H1 (cell line): ENCODE measurements at regions not wholly inside any gene's neighbourhood (a gene's known extent, or its start where the extent isn't known, plus 50 kb on each side); places are given as distances from the start of the nearest gene placed in this dataset.

Source experiments
- CTCF ChIA-PET: fragments of 300-600 bp; sonication (Branson Sonifier 250); formaldehyde crosslinking; loops from one replicate; lab custom pipeline; 2021; ENCODE audit not compliant: partially characterized antibody; lab: Charles Lee
- POLR2A ChIA-PET: fragments of 300-600 bp; sonication (Branson Sonifier 250); formaldehyde crosslinking; loops from one replicate; lab custom pipeline; 2021; ENCODE audit warnings: inconsistent platforms; ENCODE audit not compliant: partially characterized antibody; lab: Charles Lee
- DNase-seq, 2 experiments: peaks; one replicate each; pipeline versions ENCODE4 v3.0.0 to v3.0.0-alpha.2; 2010 to 2022; ENCODE audit warnings: low spot score in 2 of 2, low read depth in 1 of 2, mixed read lengths in 1 of 2
- FAIRE-seq: peaks from 2 replicates; lab custom pipeline; 2011; peaks lifted over from hg19 to GRCh38; lab: Jason Lieb, UNC
- H2AFZ ChIP-seq: 2 replicates; pipeline ENCODE4 v1.8.1; 2012; ENCODE audit warnings: low read length, inconsistent platforms
- H2AK5ac ChIP-seq: 2 replicates; pipeline ENCODE4 v1.6.1; 2013; ENCODE audit warnings: low read depth, low read length
- H2BK120ac ChIP-seq: replicated peaks from 2 replicates; pipeline ENCODE3; 2013; ENCODE audit warnings: low read depth, low read length, inconsistent platforms
- H2BK12ac ChIP-seq: 2 replicates; pipeline ENCODE4 v1.6.1; 2013; ENCODE audit warnings: low read depth, low read length
- H2BK15ac ChIP-seq: 2 replicates; pipeline ENCODE4 v1.6.1; 2013; ENCODE audit warnings: low read length
- H2BK20ac ChIP-seq: 2 replicates; pipeline ENCODE4 v1.6.1; 2013; ENCODE audit warnings: low read length
- H2BK5ac ChIP-seq: 2 replicates; pipeline ENCODE4 v1.6.1; 2013; ENCODE audit warnings: low read depth, low read length
- H3K14ac ChIP-seq: 2 replicates; pipeline ENCODE4 v1.6.1; 2013; ENCODE audit warnings: inconsistent platforms; ENCODE audit not compliant: insufficient read length
- H3K18ac ChIP-seq: 2 replicates; pipeline ENCODE4 v1.6.1; 2013; ENCODE audit warnings: low read length; ENCODE audit errors: extremely low read depth
- H3K23ac ChIP-seq: 2 replicates; pipeline ENCODE4 v1.6.1; 2013; ENCODE audit warnings: inconsistent platforms; ENCODE audit not compliant: insufficient read length
- H3K23me2 ChIP-seq: 2 replicates; pipeline ENCODE4 v1.6.1; 2013; ENCODE audit warnings: low read depth, low read length
- H3K27ac ChIP-seq: 2 replicates; pipeline ENCODE4 v1.6.1; 2011; ENCODE audit warnings: low read depth, low read length, inconsistent platforms
- H3K27me3 ChIP-seq, 4 experiments: replicated peaks in 1 of 4; 1 replicate in 1 of 4; 2 replicates in 3 of 4; pipeline versions ENCODE4 v1.6.1 to v1.8.1; 2011 to 2013; ENCODE audit warnings: low read length in 3 of 4, mild to moderate bottlenecking in 3 of 4, inconsistent platforms in 2 of 4, mixed read lengths in 2 of 4, moderate library complexity in 1 of 4; ENCODE audit not compliant: control insufficient read depth in 3 of 4, insufficient read depth in 3 of 4; ENCODE audit errors: extremely low read depth in 1 of 4
- H3K36me3 ChIP-seq, 4 experiments: 2 replicates each; pipeline versions ENCODE4 v1.6.1 to v1.8.1; 2011 to 2013; ENCODE audit warnings: mild to moderate bottlenecking in 4 of 4, low read length in 3 of 4, moderate library complexity in 2 of 4, control low read depth in 1 of 4, inconsistent platforms in 1 of 4; ENCODE audit not compliant: insufficient read depth in 4 of 4, control insufficient read depth in 2 of 4
- H3K4ac ChIP-seq: replicated peaks from 2 replicates; pipeline ENCODE3; 2013; ENCODE audit warnings: low read length, low read depth, mixed read lengths, inconsistent platforms; ENCODE audit not compliant: insufficient read length
- H3K4me1 ChIP-seq, 4 experiments: replicated peaks in 1 of 4; 1 replicate in 1 of 4; 2 replicates in 3 of 4; pipeline versions ENCODE4 v1.6.1 to v1.8.1; 2011 to 2013; ENCODE audit warnings: low read length in 3 of 4, inconsistent platforms in 2 of 4, mixed read lengths in 1 of 4; ENCODE audit not compliant: insufficient read depth in 4 of 4, control insufficient read depth in 3 of 4
- H3K4me2 ChIP-seq, 2 experiments: 2 replicates each; pipeline versions ENCODE4 v1.6.1 to v1.8.1; 2011 to 2013; ENCODE audit warnings: low read depth in 2 of 2, low read length in 2 of 2, control low read depth in 1 of 2, inconsistent platforms in 1 of 2, mild to moderate bottlenecking in 1 of 2; ENCODE audit not compliant: insufficient read depth in 1 of 2
- H3K4me3 ChIP-seq, 4 experiments: fragments of 200-600, 300-600 bp in 1 of 4; sonication (generic), shearing (Covaris generic), sonication (Bioruptor Twin) in 1 of 4; 2 replicates each; pipeline versions ENCODE4 v1.5.1 to v1.8.1; 2011 to 2016; ENCODE audit warnings: low read length in 4 of 4, low read depth in 3 of 4, control low read depth in 2 of 4, inconsistent platforms in 2 of 4, mild to moderate bottlenecking in 2 of 4, mixed read lengths in 1 of 4, moderate library complexity in 1 of 4; ENCODE audit not compliant: insufficient read depth in 2 of 4; ENCODE audit errors: extremely low read depth in 1 of 4
- H3K56ac ChIP-seq: replicated peaks from 2 replicates; pipeline ENCODE3; 2013; ENCODE audit warnings: low read depth, mild to moderate bottlenecking, mixed read lengths, low read length, inconsistent platforms; ENCODE audit not compliant: insufficient read length
- H3K79me1 ChIP-seq: 2 replicates; pipeline ENCODE4 v1.6.1; 2013; ENCODE audit warnings: low read depth, low read length, control low read depth
- H3K79me2 ChIP-seq, 2 experiments: 2 replicates each; pipeline versions ENCODE4 v1.6.1 to v1.8.1; 2012 to 2013; ENCODE audit warnings: low read length in 2 of 2, mild to moderate bottlenecking in 2 of 2, inconsistent platforms in 1 of 2; ENCODE audit not compliant: insufficient read depth in 2 of 2, control insufficient read depth in 1 of 2
- H3K9ac ChIP-seq, 4 experiments: replicated peaks in 1 of 4; 1 replicate in 1 of 4; 2 replicates in 3 of 4; pipeline versions ENCODE4 v1.6.1 to v1.8.1; 2011 to 2013; ENCODE audit warnings: low read depth in 3 of 4, low read length in 3 of 4, control low read depth in 2 of 4, mild to moderate bottlenecking in 2 of 4, moderate library complexity in 2 of 4, inconsistent platforms in 1 of 4; ENCODE audit errors: extremely low read depth in 1 of 4
- H3K9me3 ChIP-seq, 2 experiments: 2 replicates each; pipeline versions ENCODE4 v1.6.1 to v1.8.1; 2012 to 2013; ENCODE audit warnings: mild to moderate bottlenecking in 2 of 2, moderate library complexity in 2 of 2, control low read depth in 1 of 2, inconsistent platforms in 1 of 2, low read depth in 1 of 2, low read length in 1 of 2, mixed read lengths in 1 of 2; ENCODE audit not compliant: insufficient read depth in 2 of 2
- H4K20me1 ChIP-seq, 2 experiments: replicated peaks in 1 of 2; 2 replicates each; pipeline versions ENCODE3 to v1.8.1; 2011 to 2013; ENCODE audit warnings: inconsistent platforms in 2 of 2, low read length in 2 of 2, mild to moderate bottlenecking in 1 of 2; ENCODE audit not compliant: insufficient read depth in 2 of 2, control insufficient read depth in 1 of 2
- H4K5ac ChIP-seq: 2 replicates; pipeline ENCODE4 v1.6.1; 2013; ENCODE audit warnings: low read length, low read depth, mixed read lengths, inconsistent platforms; ENCODE audit not compliant: insufficient read length
- H4K8ac ChIP-seq: 2 replicates; pipeline ENCODE4 v1.8.0; 2013; ENCODE audit warnings: mild to moderate bottlenecking, moderate library complexity, low read length, inconsistent platforms; ENCODE audit not compliant: insufficient read depth; ENCODE audit errors: extremely low read depth
- H4K91ac ChIP-seq: replicated peaks from 2 replicates; pipeline ENCODE3; 2013; ENCODE audit warnings: low read length, mixed read lengths, inconsistent platforms; ENCODE audit not compliant: insufficient read length
- ATF2 ChIP-seq: IDR thresholded peaks from 2 replicates; pipeline ENCODE4 v1.6.1; 2012; ENCODE audit warnings: low read length, inconsistent platforms
- CTCF ChIP-seq, 3 experiments: IDR thresholded peaks; 1 replicate in 2 of 3; 2 replicates in 1 of 3; pipeline versions ENCODE4 v1.5.1 to v1.6.1; 2011; ENCODE audit warnings: low read length in 3 of 3, mild to moderate bottlenecking in 3 of 3, inconsistent platforms in 2 of 3, low read depth in 1 of 3, moderate library complexity in 1 of 3; ENCODE audit not compliant: insufficient read depth in 1 of 3; ENCODE audit errors: control extremely low read depth in 1 of 3
- EZH2 ChIP-seq: fragments of 200-600 bp; sonication (generic); IDR thresholded peaks from 2 replicates; pipeline ENCODE4 v1.7.1; 2012; ENCODE audit warnings: low read depth, mild to moderate bottlenecking, moderate library complexity, low read length, inconsistent platforms; ENCODE audit not compliant: severe bottlenecking
- PHF8 ChIP-seq: fragments of 200-600 bp; sonication (generic); conservative IDR thresholded peaks from 2 replicates; pipeline ENCODE4 v1.7.1; 2012; ENCODE audit warnings: low read depth, mild to moderate bottlenecking, inconsistent platforms, low read length, moderate library complexity
- RAD21 ChIP-seq, 2 experiments: IDR thresholded peaks in 1 of 2; conservative IDR thresholded peaks in 1 of 2; 2 replicates each; pipeline ENCODE4 v1.6.1; 2011; ENCODE audit warnings: low read depth in 2 of 2, low read length in 2 of 2, improper control_type of control experiment in 1 of 2, inconsistent platforms in 1 of 2, mild to moderate bottlenecking in 1 of 2, moderate library complexity in 1 of 2
- RNF2 ChIP-seq: fragments of 200-900, 300-1000 bp; sonication (generic); IDR thresholded peaks from 2 replicates; pipeline ENCODE4 v1.7.1; 2016; ENCODE audit warnings: borderline replicate concordance, low read depth, mild to moderate bottlenecking, antibody characterized with exemption, low read length; ENCODE audit not compliant: poor library complexity, severe bottlenecking; ENCODE audit errors: missing control alignments
- SIN3A ChIP-seq, 2 experiments: IDR thresholded peaks in 1 of 2; conservative IDR thresholded peaks in 1 of 2; 2 replicates each; pipeline ENCODE4 v1.6.1; 2011 to 2012; ENCODE audit warnings: low read length in 2 of 2, improper control_type of control experiment in 1 of 2, low read depth in 1 of 2, mild to moderate bottlenecking in 1 of 2
- TAF1 ChIP-seq: IDR thresholded peaks from 2 replicates; pipeline ENCODE4 v1.6.1; 2011; ENCODE audit warnings: mild to moderate bottlenecking, low read depth, low read length
- YY1 ChIP-seq: IDR thresholded peaks from 2 replicates; pipeline ENCODE4 v1.6.1; 2011; ENCODE audit warnings: low read depth, mild to moderate bottlenecking, low read length
- WGBS, 2 experiments: shearing (Covaris generic) in 1 of 2; methylation state at CpG; one replicate each; pipeline versions ENCODE4 v1.1.6 to v1.1.7; 2013 to 2015; ENCODE audit warnings: low lambda C conversion rate in 2 of 2, mixed read lengths in 2 of 2, inconsistent platforms in 1 of 2, low coverage in 1 of 2, missing lambda C conversion rate in 1 of 2; ENCODE audit not compliant: insufficient replicate concordance in 2 of 2, insufficient coverage in 1 of 2, insufficient read length in 1 of 2; ENCODE audit errors: extremely low coverage in 1 of 2, missing lambda C conversion rate in 1 of 2; 5-methylcytosine and 5-hydroxymethylcytosine counted together

- no peak overlapping the region for H3K56ac ChIP-seq
- no peak overlapping the region for H3K14ac ChIP-seq
- H3K4me3 ChIP-seq = no peak overlapping the region
- no peak overlapping the region for H2BK15ac ChIP-seq
- no peak overlapping the region for H2BK12ac ChIP-seq
- ChIA-PET CTCF (no interaction called here), POLR2A (no interaction called here)
- no peaks in the 10 kb centered on the region for H3K23me2 ChIP-seq
- H4K8ac ChIP-seq = no peak overlapping the region
- no peaks in the 10 kb centered on the region for H3K79me2 ChIP-seq
- no peak overlapping the region for H2AK5ac ChIP-seq
- no peaks in the 10 kb centered on the region for H3K9me3 ChIP-seq
- H3K4ac ChIP-seq = no peak overlapping the region
- H3K79me1 ChIP-seq = no peaks in the 10 kb centered on the region
- H3K18ac ChIP-seq = no peak overlapping the region
- H2BK120ac ChIP-seq = no peak overlapping the region
- H2BK5ac ChIP-seq = no peak overlapping the region
- no peak overlapping the region for H2BK20ac ChIP-seq
- 100% methylated on average over 2 of the region's 2 CpGs; no CpG with 5 or more reads in 1 of the 2 experiments for WGBS, 2 experiments
- no peak overlapping the region for H3K4me2 ChIP-seq
- H4K5ac ChIP-seq = no peak overlapping the region
- H2AFZ ChIP-seq = no peak overlapping the region
- peaks cover 0 to 3% (median 0%) of the 10 kb centered on the region in 4 experiments; a peak in 1 of 7 replicates for H3K4me1 ChIP-seq
- H3K36me3 ChIP-seq = no peaks in the 10 kb centered on the region
- no peak overlapping the region for H3K27ac ChIP-seq
- FAIRE-seq (no peak), DNase-seq (no peak)
- H4K91ac ChIP-seq = no peak overlapping the region
- H4K20me1 ChIP-seq = no peaks in the 10 kb centered on the region
- H3K27me3 ChIP-seq = no peaks in the 10 kb centered on the region
- no peak overlapping the region for H3K23ac ChIP-seq
- H3K9ac ChIP-seq = no peak overlapping the region
- TF ChIP-seq EZH2 (no peak), RNF2 (no peak), PHF8 (no peak), YY1 (no peak), TAF1 (no peak), SIN3A (conservative IDR thresholded peaks at IDR 0.05 in 1 of 2, IDR thresholded peaks at IDR 0.05 in 1 of 2; ENCODE audit: low read depth in 1 of 2, low read length in 2 of 2) (no peak), RAD21 (IDR thresholded peaks at IDR 0.05 in 1 of 2, conservative IDR thresholded peaks at IDR 0.05 in 1 of 2; ENCODE audit: low read depth in 2 of 2, low read length in 2 of 2) (no peak), ATF2 (no peak), CTCF (IDR thresholded peaks at IDR 0.05; ENCODE audit: control extremely low read depth in 1 of 3, insufficient read depth in 1 of 3, low read depth in 1 of 3, low read length in 3 of 3) (no peak)
These were observed 273.4 kb upstream of the SIX2 start for GRCh38 chr2:45282646-45283045.
